Heart left ventricle (tissue), 13 donors: ENCODE measurements at regions not wholly inside any gene's neighbourhood (a gene's known extent, or its start where the extent isn't known, plus 50 kb on each side); places are given as distances from the start of the nearest gene placed in this dataset.

Source experiments
- CTCF ChIP-seq, 12 donors: fragments of 200-600 bp; sonication (generic) in 4 of 12; IDR thresholded peaks; one replicate each; pipeline versions ENCODE4 v1.5.0 to v1.8.0; 2018 to 2022; ENCODE audit warnings: antibody characterized with exemption in 12 of 12, mild to moderate bottlenecking in 5 of 12
- POLR2A ChIP-seq, 2 donors: fragments of 450-650 bp; IDR thresholded peaks; one replicate each; pipeline ENCODE4 v1.6.1; 2017; ENCODE audit warnings: antibody characterized with exemption in 2 of 2, mild to moderate bottlenecking in 2 of 2, moderate library complexity in 2 of 2
- donor health status: ischemic (EF 13 %, LVEDD 7.1; RV severe dilation, severe dysfunction).
- donor health status: DM: no; HTN: yes; CAD: no.
- donor health status: DM: no; HTN: no; CAD: no.
- donor health status: ischemic (EF 25% LVEDD 6.9; RV normal size, moderate dysfunction).
- donor health status: ischemic (EF 25% LVEDD 5.7; RV mildly dilated, moderate dysfunction).
- donor health status: ischemic (EF 35%, LVEDD 5.7; RV mildly dilated, moderate dysfunction).
- donor health status: nonischemic (EF 11% LVEDD 7.7; RV severe dilation, severe dysfunction).
- donor health status: DM: yes; HTN: yes; CAD: no.
- donor health status: PGD.
- donor health status: ischemic (EF 29% LVEDD 5.4; RV normal size, mild dysfunction).
- donor health status: nonischemic (EF 23%, LVEDD 6.1; RV moderate dilation, normal function).

GRCh38 chr11:70622091-70622490 is 223.8 kb downstream of the CTTN start:
- no peak for TF ChIP-seq CTCF (IDR thresholded peaks at IDR 0.05)
- no peak for TF ChIP-seq POLR2A (IDR thresholded peaks at IDR 0.05)
